WTC11 (cell line): ENCODE measurements at regions not wholly inside any gene's neighbourhood (a gene's known extent, or its start where the extent isn't known, plus 50 kb on each side); places are given as distances from the start of the nearest gene placed in this dataset.

ENCODE experiments used
- ATAC-seq: fragments of 200-7000 bp; cut with Tn5 transposase; 2 replicates; pipeline ENCODE4 v1.10.0; 2021; ENCODE audit warnings: mild to moderate bottlenecking, moderate library complexity
- CTCF ChIA-PET: fragments of 300-600 bp; sonication (Branson Sonifier 250); formaldehyde crosslinking; loops from one replicate; lab custom pipeline; 2021; ENCODE audit warnings: antibody characterized with exemption; lab: Charles Lee
- POLR2A ChIA-PET: fragments of 350-600 bp; sonication (Branson Sonifier 250); formaldehyde crosslinking; loops from one replicate; lab custom pipeline; 2021; ENCODE audit warnings: antibody characterized with exemption; lab: Charles Lee
- DNase-seq: peaks from one replicate; pipeline ENCODE4 v3.0.0; 2021; ENCODE audit warnings: low spot score
- H3K27ac Mint-ChIP-seq: 2 replicates; pipeline ENCODE4 v1.8.0; 2021; ENCODE audit warnings: mixed read lengths
- H3K27me3 Mint-ChIP-seq: 2 replicates; pipeline ENCODE4 v1.8.0; 2021; ENCODE audit warnings: low read depth, mild to moderate bottlenecking, moderate library complexity, mixed read lengths
- H3K36me3 Mint-ChIP-seq: 2 replicates; pipeline ENCODE4 v1.8.0; 2021; ENCODE audit warnings: mixed read lengths
- H3K4me1 Mint-ChIP-seq: 2 replicates; pipeline ENCODE4 v1.8.0; 2022; ENCODE audit warnings: mixed read lengths
- H3K4me3 Mint-ChIP-seq: 2 replicates; pipeline ENCODE4 v1.8.0; 2021; ENCODE audit warnings: mild to moderate bottlenecking, moderate library complexity, mixed read lengths
- H3K9me3 Mint-ChIP-seq: 2 replicates; pipeline ENCODE4 v1.8.0; 2021; ENCODE audit warnings: mixed read lengths
- ATF1 ChIP-seq: sonication (generic); formaldehyde crosslinking; IDR thresholded peaks from 2 replicates; pipeline ENCODE4 v1.8.1; 2023; ENCODE audit warnings: mild to moderate bottlenecking, moderate library complexity, missing genetic modification reagents
- ATF3 ChIP-seq: sonication (generic); formaldehyde crosslinking; conservative IDR thresholded peaks from 2 replicates; pipeline ENCODE4 v1.8.1; 2022; ENCODE audit warnings: mild to moderate bottlenecking, missing genetic modification reagents
- CDX4 ChIP-seq: fragments of 250-450 bp; sonication (Bioruptor Pico); IDR thresholded peaks from 2 replicates; pipeline ENCODE4 v1.9.0; 2021; ENCODE audit warnings: moderate library complexity, mild to moderate bottlenecking, inconsistent platforms, borderline replicate concordance
- CREB1 ChIP-seq: sonication (generic); formaldehyde crosslinking; IDR thresholded peaks from 2 replicates; pipeline ENCODE4 v1.8.0; 2023; ENCODE audit warnings: mild to moderate bottlenecking, missing genetic modification reagents
- ETV6 ChIP-seq: sonication (generic); formaldehyde crosslinking; IDR thresholded peaks from 2 replicates; pipeline ENCODE4 v1.8.1; 2022; ENCODE audit warnings: mild to moderate bottlenecking, missing genetic modification reagents
- GABPB1 ChIP-seq: sonication (generic); formaldehyde crosslinking; IDR thresholded peaks from 2 replicates; pipeline ENCODE4 v1.8.1; 2023; ENCODE audit warnings: mild to moderate bottlenecking, missing genetic modification reagents
- KAT7 ChIP-seq: sonication (generic); formaldehyde crosslinking; IDR thresholded peaks from 2 replicates; pipeline ENCODE4 v1.8.1; 2023; ENCODE audit warnings: missing genetic modification reagents, mild to moderate bottlenecking, borderline replicate concordance
- MAX ChIP-seq: sonication (generic); formaldehyde crosslinking; IDR thresholded peaks from 2 replicates; pipeline ENCODE4 v1.8.0; 2022; ENCODE audit warnings: mild to moderate bottlenecking, missing genetic modification reagents
- NFATC4 ChIP-seq: fragments of 250-450 bp; sonication (Bioruptor Pico); IDR thresholded peaks from 2 replicates; pipeline ENCODE4 v1.9.0; 2021; ENCODE audit warnings: mild to moderate bottlenecking
- NR2C2 ChIP-seq: sonication (generic); formaldehyde crosslinking; IDR thresholded peaks from 2 replicates; pipeline ENCODE4 v1.8.0; 2022; ENCODE audit warnings: mild to moderate bottlenecking, missing genetic modification reagents
- RELA ChIP-seq: sonication (generic); formaldehyde crosslinking; IDR thresholded peaks from 2 replicates; pipeline ENCODE4 v1.8.1; 2022; ENCODE audit warnings: missing genetic modification reagents, mild to moderate bottlenecking, borderline replicate concordance
- RORB ChIP-seq: fragments of 250-450 bp; sonication (Bioruptor Pico); IDR thresholded peaks from 2 replicates; pipeline ENCODE4 v1.9.0; 2021; ENCODE audit warnings: mild to moderate bottlenecking
- SOX15 ChIP-seq: fragments of 250-450 bp; sonication (Bioruptor Pico); IDR thresholded peaks from 2 replicates; pipeline ENCODE4 v1.9.0; 2021; ENCODE audit warnings: mild to moderate bottlenecking
- STAT6 ChIP-seq: sonication (generic); formaldehyde crosslinking; conservative IDR thresholded peaks from 2 replicates; pipeline ENCODE4 v1.8.1; 2023; ENCODE audit warnings: mild to moderate bottlenecking, low read depth, missing genetic modification reagents, moderate library complexity
- TP53 ChIP-seq: sonication (generic); formaldehyde crosslinking; IDR thresholded peaks from 2 replicates; pipeline ENCODE4 v1.8.1; 2023; ENCODE audit warnings: mild to moderate bottlenecking, missing genetic modification reagents
- ZNF138 ChIP-seq: sonication (generic); formaldehyde crosslinking; conservative IDR thresholded peaks from 2 replicates; pipeline ENCODE4 v1.8.1; 2022; ENCODE audit warnings: mild to moderate bottlenecking, moderate library complexity, missing genetic modification reagents
- ZNF263 ChIP-seq: sonication (generic); formaldehyde crosslinking; IDR thresholded peaks from 2 replicates; pipeline ENCODE4 v1.8.1; 2022; ENCODE audit warnings: low read depth, mild to moderate bottlenecking, moderate library complexity, missing genetic modification reagents
- ZSCAN18 ChIP-seq: fragments of 250-450 bp; sonication (Bioruptor Pico); IDR thresholded peaks from 2 replicates; pipeline ENCODE4 v2.1.2; 2022; ENCODE audit warnings: mild to moderate bottlenecking, moderate library complexity
- TF ChIP-seq, protein P1 (sequence below): fragments of 250-450 bp; sonication (Bioruptor Pico); IDR thresholded peaks from 2 replicates; pipeline ENCODE4 v1.8.0; 2021; ENCODE audit warnings: mild to moderate bottlenecking
- TF ChIP-seq, protein P2 (sequence below): fragments of 250-450 bp; sonication (Bioruptor Pico); IDR thresholded peaks from 2 replicates; pipeline ENCODE4 v1.9.0; 2021; ENCODE audit warnings: mild to moderate bottlenecking, borderline replicate concordance

- ChIA-PET POLR2A (no interaction called here), CTCF (interaction anchor here (1.6 to 6.6 kb wide), 4 partner anchors 11 to 234 kb away, joined by 4 to 57 read pairs (median 9); no protein-coding TSS in a partner anchor)
- 0 out of 2 replicates have a peak, but pooled peaks cover 3% of the 10 kb centered on the region for H3K36me3 Mint-ChIP-seq
- H3K27me3 Mint-ChIP-seq, result no peaks in the 10 kb centered on the region
- no peak overlapping the region for H3K27ac Mint-ChIP-seq
- H3K9me3 Mint-ChIP-seq, result peaks cover 9% of the 10 kb centered on the region
- DNase-seq (peak; percentile 26), ATAC-seq (peak; percentile 61; the same call in 1 of the 2 replicates)
- TF ChIP-seq ZSCAN18 (CRISPR knock-in tag) (no peak), NFATC4 (CRISPR knock-in tag) (no peak), RORB (no peak), NR2C2 (CRISPR knock-in tag) (no peak), RELA (CRISPR knock-in tag) (no peak), ATF3 (CRISPR knock-in tag) (no peak), MAX (no peak), TP53 (CRISPR knock-in tag) (no peak), CREB1 (CRISPR knock-in tag) (no peak), SOX15 (no peak), ZNF138 (no peak), ZNF263 (CRISPR knock-in tag) (no peak), GABPB1 (no peak), STAT6 (CRISPR knock-in tag) (no peak), ATF1 (CRISPR knock-in tag) (no peak), KAT7 (CRISPR knock-in tag) (no peak), ETV6 (CRISPR knock-in tag) (no peak), CDX4 (CRISPR knock-in tag) (no peak)
- TF ChIP-seq, protein P1, sequence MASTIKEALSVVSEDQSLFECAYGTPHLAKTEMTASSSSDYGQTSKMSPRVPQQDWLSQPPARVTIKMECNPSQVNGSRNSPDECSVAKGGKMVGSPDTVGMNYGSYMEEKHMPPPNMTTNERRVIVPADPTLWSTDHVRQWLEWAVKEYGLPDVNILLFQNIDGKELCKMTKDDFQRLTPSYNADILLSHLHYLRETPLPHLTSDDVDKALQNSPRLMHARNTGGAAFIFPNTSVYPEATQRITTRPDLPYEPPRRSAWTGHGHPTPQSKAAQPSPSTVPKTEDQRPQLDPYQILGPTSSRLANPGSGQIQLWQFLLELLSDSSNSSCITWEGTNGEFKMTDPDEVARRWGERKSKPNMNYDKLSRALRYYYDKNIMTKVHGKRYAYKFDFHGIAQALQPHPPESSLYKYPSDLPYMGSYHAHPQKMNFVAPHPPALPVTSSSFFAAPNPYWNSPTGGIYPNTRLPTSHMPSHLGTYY (CRISPR knock-in tag), result no peak
- TF ChIP-seq, protein P2, sequence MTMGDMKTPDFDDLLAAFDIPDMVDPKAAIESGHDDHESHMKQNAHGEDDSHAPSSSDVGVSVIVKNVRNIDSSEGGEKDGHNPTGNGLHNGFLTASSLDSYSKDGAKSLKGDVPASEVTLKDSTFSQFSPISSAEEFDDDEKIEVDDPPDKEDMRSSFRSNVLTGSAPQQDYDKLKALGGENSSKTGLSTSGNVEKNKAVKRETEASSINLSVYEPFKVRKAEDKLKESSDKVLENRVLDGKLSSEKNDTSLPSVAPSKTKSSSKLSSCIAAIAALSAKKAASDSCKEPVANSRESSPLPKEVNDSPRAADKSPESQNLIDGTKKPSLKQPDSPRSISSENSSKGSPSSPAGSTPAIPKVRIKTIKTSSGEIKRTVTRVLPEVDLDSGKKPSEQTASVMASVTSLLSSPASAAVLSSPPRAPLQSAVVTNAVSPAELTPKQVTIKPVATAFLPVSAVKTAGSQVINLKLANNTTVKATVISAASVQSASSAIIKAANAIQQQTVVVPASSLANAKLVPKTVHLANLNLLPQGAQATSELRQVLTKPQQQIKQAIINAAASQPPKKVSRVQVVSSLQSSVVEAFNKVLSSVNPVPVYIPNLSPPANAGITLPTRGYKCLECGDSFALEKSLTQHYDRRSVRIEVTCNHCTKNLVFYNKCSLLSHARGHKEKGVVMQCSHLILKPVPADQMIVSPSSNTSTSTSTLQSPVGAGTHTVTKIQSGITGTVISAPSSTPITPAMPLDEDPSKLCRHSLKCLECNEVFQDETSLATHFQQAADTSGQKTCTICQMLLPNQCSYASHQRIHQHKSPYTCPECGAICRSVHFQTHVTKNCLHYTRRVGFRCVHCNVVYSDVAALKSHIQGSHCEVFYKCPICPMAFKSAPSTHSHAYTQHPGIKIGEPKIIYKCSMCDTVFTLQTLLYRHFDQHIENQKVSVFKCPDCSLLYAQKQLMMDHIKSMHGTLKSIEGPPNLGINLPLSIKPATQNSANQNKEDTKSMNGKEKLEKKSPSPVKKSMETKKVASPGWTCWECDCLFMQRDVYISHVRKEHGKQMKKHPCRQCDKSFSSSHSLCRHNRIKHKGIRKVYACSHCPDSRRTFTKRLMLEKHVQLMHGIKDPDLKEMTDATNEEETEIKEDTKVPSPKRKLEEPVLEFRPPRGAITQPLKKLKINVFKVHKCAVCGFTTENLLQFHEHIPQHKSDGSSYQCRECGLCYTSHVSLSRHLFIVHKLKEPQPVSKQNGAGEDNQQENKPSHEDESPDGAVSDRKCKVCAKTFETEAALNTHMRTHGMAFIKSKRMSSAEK, result no peak
- peaks cover 15% of the 10 kb centered on the region for H3K4me1 Mint-ChIP-seq
- no peak overlapping the region for H3K4me3 Mint-ChIP-seq
Measured at GRCh38 chr15:25944386-25944785, 81.3 kb upstream of the ATP10A start.
